Glomerular endothelial cell (primary cell): ENCODE measurements at regions not wholly inside any gene's neighbourhood (a gene's known extent, or its start where the extent isn't known, plus 50 kb on each side); places are given as distances from the start of the nearest gene placed in this dataset.

ENCODE experiments used
- DNase-seq: peaks from one replicate; pipeline ENCODE4 v3.0.0-alpha.2; 2011; ENCODE audit warnings: low read depth, low spot score; ENCODE audit errors: extremely low read depth

GRCh38 chr6:113635222-113635986 lies 221.7 kb upstream of the MARCKS start:
- DNase-seq = no peak

GRCh38 chr6:113636357-113636824 lies 220.8 kb upstream of the MARCKS start:
- DNase-seq = no peak

GRCh38 chr6:113640051-113640450 lies 217.1 kb upstream of the MARCKS start:
- DNase-seq = no peak

- no peak for DNase-seq
Observed at GRCh38 chr6:113642001-113642713, 215.0 kb upstream of the MARCKS start.

- no peak for DNase-seq
Observed at GRCh38 chr6:113642714-113643406, 214.3 kb upstream of the MARCKS start.

- DNase-seq = no peak
Observed at GRCh38 chr6:113643407-113643770, 213.8 kb upstream of the MARCKS start.

- no peak for DNase-seq
Observed at GRCh38 chr6:113644861-113645575, 212.1 kb upstream of the MARCKS start.

GRCh38 chr6:113645576-113645970 lies 211.6 kb upstream of the MARCKS start:
- no peak for DNase-seq

GRCh38 chr6:113645986-113646385 lies 211.2 kb upstream of the MARCKS start:
- DNase-seq = no peak

- DNase-seq = no peak
Observed at GRCh38 chr6:113646701-113647100, 210.4 kb upstream of the MARCKS start.

- DNase-seq = no peak
Observed at GRCh38 chr6:113647143-113647889, 209.8 kb upstream of the MARCKS start.

GRCh38 chr6:113648698-113649097 lies 208.4 kb upstream of the MARCKS start:
- DNase-seq = no peak

GRCh38 chr6:113649276-113649675 lies 207.9 kb upstream of the MARCKS start:
- DNase-seq = no peak

GRCh38 chr6:113649880-113650609 lies 207.1 kb upstream of the MARCKS start:
- DNase-seq = no peak

- DNase-seq = no peak
Observed at GRCh38 chr6:113650610-113650979, 206.6 kb upstream of the MARCKS start.

- DNase-seq = no peak
Observed at GRCh38 chr6:113651120-113651519, 206.0 kb upstream of the MARCKS start.

GRCh38 chr6:113651920-113652319 lies 205.2 kb upstream of the MARCKS start:
- DNase-seq = no peak

- no peak for DNase-seq
Observed at GRCh38 chr6:113653275-113653674, 203.9 kb upstream of the MARCKS start.

GRCh38 chr6:113654396-113654795 lies 202.7 kb upstream of the MARCKS start:
- DNase-seq = no peak

GRCh38 chr6:113655761-113656160 lies 201.4 kb upstream of the MARCKS start:
- no peak for DNase-seq
